NOMO-1 (cell line): ENCODE measurements at regions not wholly inside any gene's neighbourhood (a gene's known extent, or its start where the extent isn't known, plus 50 kb on each side); places are given as distances from the start of the nearest gene placed in this dataset.

Source experiments
- DNase-seq, 2 experiments: peaks; one replicate each; lab custom pipeline; 2025; ENCODE audit not compliant: unreplicated experiment in 2 of 2; lab: John Stamatoyannopoulos, UW

- no peak for DNase-seq
These were observed 432.6 kb downstream of the ETNK1 start for GRCh38 chr12:23057571-23057970.

DNA sequence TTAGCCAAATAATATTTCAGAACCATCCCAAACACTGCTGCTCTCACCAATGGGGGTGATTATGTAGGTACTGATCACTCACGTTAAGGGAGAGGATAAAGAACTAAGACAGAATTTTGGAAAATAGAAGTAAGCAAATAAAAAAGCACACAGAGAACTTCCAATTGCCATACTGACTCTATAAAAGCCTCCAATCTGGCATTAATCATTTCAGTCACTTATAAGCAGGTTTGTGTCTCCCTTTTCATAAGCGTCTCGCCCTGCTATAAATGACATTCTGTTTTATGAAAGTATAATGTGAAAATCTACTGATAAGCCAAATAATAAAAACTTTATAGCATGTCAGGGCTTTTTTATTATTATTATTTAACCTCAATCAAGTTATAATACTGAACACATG, 435.2 kb downstream of the ETNK1 start:
- no peak for DNase-seq

DNA sequence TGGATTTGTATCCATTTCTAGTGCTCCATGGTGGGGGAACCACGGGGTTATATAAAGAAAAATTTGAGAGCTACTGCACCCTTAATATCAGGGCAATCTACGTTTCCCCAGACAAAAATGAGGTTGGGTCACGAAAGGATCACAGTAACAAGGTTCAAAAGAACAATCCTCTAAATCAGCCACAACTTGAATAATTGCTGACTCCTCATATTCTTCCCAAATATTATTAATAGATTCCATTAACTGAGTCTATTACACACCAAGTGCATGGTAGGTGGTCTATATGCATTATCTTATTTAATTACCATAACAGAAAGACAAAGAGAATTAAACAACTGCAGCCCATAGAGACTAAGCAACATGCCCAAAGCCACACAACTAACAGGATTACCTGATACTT, 438.2 kb downstream of the ETNK1 start:
- no peak for DNase-seq

DNA sequence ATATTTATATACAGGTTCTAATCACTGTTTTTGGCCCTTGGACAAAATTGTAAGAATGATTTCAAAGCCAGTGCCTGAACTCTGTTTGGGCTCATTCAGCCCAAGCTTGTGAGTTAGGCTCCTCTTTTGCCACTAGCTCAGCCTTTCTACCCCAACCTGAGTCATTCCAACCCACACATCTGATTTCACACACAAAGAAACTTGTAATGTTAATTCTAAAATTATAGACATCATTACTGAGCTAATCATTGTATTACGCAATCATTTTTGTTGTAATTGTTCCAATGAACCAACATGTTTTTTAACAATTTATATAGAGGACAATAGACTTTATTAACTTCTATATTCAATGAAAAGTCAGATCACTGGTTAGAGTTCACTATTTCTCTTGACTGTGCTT, 441.1 kb downstream of the ETNK1 start:
- DNase-seq: no peak

DNA sequence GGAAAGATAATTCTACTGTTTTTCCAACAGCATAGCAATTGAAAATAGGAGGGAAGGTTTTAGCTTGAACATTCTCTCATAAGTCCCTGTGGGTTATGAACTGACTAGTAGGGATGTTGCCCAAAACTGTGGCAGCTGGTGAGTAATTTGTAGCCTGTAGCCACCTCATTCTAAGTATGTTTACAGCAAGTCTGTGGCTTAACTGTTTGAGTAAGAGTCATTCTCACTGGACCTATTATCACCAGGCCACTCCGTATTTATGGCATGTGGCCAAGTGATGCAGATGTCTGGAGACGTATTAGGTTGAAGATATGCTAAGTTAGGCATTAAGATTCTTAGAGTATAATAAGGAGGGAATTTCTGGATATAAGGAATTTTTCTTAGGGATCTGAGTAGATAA, 458.3 kb downstream of the ETNK1 start:
- no peak for DNase-seq

DNA sequence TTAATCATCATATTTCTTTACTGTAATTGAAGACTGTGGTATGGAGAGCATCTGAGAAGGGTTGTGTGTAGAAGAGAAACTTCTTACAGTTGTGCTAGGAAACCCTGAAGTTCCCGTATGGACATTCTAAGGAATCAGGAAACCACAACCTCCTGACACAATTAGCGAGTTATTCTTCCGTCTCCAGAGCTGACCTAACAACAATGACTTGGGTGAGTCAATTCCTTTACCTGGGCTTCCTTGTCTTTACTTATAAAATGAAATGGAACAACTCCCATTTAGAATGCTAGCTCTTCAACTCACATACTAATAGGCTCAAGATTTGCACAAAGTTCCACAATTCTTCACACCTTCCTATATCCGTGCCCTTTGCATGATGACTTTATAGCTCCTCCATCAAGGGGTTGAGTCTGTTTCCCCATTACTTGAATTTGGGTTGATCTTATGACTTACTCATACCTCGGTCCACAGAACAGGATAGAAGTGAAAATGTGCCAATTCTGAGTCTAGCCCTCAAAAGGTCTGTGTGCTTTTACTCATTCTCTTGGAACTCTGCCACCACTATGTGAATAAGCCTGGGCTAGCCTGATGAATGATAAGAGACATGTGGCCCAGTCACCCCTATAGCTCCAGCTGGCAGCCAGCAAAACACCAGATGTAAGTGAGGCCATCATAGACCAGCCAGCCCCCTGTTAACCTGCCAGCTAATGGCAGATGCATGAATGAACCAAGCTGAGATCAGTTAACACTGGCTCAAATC, 459.4 kb downstream of the ETNK1 start:
- no peak for DNase-seq

DNA sequence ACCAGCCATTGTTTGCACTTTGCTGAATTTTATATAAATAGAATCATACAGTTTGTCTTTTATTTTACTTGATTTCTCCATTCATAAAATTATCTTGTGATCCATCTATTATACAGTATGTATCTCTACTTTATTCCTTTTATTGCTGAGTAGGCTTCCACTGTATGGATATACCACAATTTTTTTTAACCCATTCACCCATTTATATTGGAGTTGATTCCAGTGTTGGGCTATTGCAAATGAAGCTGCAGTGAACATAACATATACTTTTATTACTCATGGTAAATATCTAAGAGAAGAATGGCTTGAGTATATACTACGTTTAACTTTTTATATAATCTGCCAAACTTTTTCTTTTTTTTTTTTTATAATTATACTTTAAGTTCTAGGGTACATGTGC, 463.6 kb downstream of the ETNK1 start:
- DNase-seq: no peak

- no peak for DNase-seq
These were observed 468.5 kb downstream of the ETNK1 start for GRCh38 chr12:23093488-23093887.

GRCh38 chr12:23096321-23096720, 471.4 kb downstream of the ETNK1 start:
- DNase-seq: no peak

GRCh38 chr12:23098110-23098509, 473.1 kb downstream of the ETNK1 start:
- DNase-seq: no peak

DNA sequence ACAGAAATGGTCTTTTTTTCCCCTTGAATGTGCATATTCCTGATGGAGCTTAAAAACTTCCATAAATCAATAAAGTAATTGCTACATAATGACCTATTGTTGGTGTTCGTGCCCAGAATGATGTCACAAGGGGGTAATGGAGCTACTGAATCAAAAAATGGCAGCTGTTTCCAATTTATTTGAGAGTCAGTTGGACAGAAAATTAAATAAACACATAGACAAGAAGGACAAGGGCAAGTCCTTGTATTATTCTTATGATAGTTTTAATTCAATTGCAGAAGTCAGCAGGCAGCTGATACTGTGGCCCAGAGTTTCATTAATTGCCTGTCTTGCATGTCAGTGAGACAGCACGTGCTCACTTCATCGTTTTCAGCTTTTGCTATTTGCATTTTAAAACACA, 473.5 kb downstream of the ETNK1 start:
- DNase-seq: no peak

DNA sequence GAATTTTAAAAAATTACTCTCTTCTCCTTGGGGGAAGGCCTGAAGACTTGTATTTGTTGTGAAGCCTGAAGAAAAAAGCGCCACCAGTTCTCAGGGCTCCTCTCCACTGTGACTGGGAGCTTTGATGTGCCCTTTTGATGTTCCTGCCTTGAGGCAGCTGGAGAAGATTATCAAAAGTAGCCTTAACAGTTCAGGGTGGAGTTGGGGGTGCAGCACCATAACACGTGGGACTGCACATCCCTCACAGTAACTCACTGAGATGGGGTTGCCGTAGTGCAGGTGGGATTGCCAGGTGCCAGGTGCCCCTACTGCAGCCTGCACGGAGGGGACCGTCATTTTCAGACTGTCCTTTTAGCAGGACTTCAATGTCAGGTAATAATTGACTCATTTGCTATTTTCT, 474.1 kb downstream of the ETNK1 start:
- DNase-seq: no peak

GRCh38 chr12:23099604-23100003, 474.6 kb downstream of the ETNK1 start:
- DNase-seq: no peak

DNA sequence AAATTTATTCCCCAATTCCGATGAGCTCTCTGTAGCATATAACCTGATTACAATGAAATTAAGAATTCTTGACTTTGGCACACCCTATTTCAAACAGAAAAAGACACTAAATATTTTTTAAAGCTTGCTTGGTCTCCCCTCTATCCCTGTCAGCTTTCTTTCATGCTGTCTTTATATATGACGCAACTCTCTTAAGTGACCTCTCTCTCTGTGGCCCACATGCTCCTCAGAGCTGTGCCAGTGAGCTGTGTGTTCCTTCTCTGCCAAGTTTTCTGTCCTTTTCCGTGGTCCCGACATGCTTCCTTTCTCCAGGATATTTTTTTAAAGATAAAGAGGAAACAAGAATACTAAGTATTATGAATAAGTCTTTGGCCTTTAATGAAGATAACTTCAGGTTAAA, 484.0 kb downstream of the ETNK1 start:
- DNase-seq: no peak

GRCh38 chr12:23113781-23114180, 488.8 kb downstream of the ETNK1 start:
- DNase-seq: no peak

DNA sequence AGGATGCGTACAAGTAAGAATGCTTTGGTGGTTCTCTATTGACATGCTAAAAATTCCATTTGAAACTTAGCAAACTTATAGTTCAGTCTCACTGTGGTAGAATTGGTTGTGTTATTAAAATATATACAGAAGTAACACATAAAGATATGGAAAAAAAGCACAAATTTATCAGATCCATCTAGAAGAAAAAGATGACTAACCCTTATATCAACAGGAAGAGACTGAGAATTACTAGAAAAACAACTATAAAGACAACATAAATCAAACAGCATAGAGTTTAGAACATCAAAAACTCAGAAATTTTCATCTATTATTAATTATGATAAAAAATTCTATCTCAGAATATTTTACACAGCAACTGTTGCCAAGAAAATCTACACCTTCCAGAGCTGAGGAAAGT, 491.0 kb downstream of the ETNK1 start:
- DNase-seq: no peak

DNA sequence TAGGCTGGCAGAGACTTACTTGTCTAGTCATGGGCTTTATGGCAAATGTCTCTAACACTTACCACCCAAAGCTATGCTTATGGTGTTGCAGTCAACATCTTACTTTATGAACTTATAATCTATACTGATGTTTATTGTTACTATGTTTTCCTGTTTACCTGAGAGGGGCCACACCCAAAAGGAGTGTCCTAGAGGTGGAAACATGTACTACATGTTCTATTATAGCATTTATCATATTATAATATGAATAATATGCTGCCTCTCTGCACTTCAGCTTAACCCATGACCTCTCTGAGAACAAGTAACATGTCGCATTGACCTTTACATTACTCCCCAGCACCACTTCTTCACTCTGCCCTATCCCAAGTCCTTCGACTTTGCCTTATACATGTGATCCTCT, 501.8 kb downstream of the ETNK1 start:
- DNase-seq: no peak

DNA sequence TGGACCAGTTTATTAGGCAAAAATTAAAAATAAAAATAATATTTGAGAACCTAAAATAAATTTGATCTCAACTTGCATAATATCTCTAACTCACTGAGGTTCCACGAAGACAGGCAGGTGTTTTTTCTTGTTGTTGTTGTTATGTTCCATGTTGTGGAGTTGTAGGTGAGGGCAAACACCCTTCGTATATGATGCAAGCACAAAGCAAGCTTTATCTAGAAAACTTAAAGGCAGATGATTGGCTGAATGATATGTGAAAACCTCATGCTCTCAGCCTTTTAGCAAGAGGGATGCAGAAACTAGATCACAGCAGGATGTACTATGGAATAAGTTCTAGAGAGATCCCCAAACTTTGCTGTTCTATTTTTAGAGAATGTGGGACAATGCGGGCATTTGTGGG, 502.7 kb downstream of the ETNK1 start:
- DNase-seq: no peak

- DNase-seq: no peak
These were observed 503.5 kb downstream of the ETNK1 start for GRCh38 chr12:23128462-23128861.

GRCh38 chr12:23132357-23132756, 507.4 kb downstream of the ETNK1 start:
- no peak for DNase-seq

GRCh38 chr12:23133471-23133870, 508.5 kb downstream of the ETNK1 start:
- DNase-seq: no peak

DNA sequence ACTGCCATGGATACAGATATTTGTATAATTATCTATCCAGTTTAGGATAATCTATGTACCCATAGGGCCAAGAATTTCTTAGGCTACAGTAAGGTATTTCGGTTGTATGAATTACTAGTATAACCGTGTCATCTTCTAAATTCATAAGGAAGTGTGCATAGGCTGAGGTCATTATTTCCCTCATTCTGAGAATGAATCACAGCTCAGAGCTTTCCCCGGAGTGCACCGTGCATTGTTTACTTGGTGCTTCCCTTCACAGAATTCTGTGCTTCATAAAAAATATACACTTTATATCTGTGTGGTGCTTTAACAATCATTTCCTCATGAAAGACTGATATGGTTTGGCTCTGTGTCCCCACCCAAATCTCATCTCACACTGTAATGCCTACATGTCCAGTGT, 514.1 kb downstream of the ETNK1 start:
- DNase-seq: no peak

- DNase-seq: no peak
These were observed 515.7 kb downstream of the ETNK1 start for GRCh38 chr12:23140710-23141109.
